NCI-H2107 treated with DMSO at 0.1 percent for 48 hours (cell line): ENCODE measurements at regions not wholly inside any gene's neighbourhood (a gene's known extent, or its start where the extent isn't known, plus 50 kb on each side); places are given as distances from the start of the nearest gene placed in this dataset.
A peak's percentile ranks its signal among the peaks of the same experiment; 100 is the strongest.
"Not testable (repeated sequence)": the region's sequence is repeated elsewhere in the genome, so short reads cannot be mapped to it uniquely, and the experiment has no call there.

ENCODE experiments used
- DNase-seq: peaks from one replicate; lab custom pipeline; 2025; ENCODE audit not compliant: unreplicated experiment; lab: John Stamatoyannopoulos, UW

- DNase-seq = no peak
Measured at GRCh38 chrX:20718592-20719380, 452.1 kb upstream of the RPS6KA3 start.

- peak; percentile 25 for DNase-seq
Measured at GRCh38 chrX:20715176-20715575, 448.5 kb upstream of the RPS6KA3 start.

GRCh38 chrX:20712811-20713210, 446.1 kb upstream of the RPS6KA3 start:
- no peak for DNase-seq

- DNase-seq = peak; percentile 40
Measured at GRCh38 chrX:20711366-20711765, 444.7 kb upstream of the RPS6KA3 start.

- no peak for DNase-seq
Measured at GRCh38 chrX:20693078-20693477, 426.4 kb upstream of the RPS6KA3 start.

- DNase-seq = no peak
Measured at GRCh38 chrX:20686256-20686655, 419.5 kb upstream of the RPS6KA3 start.

GRCh38 chrX:20685652-20686051, 418.9 kb upstream of the RPS6KA3 start:
- no peak for DNase-seq

GRCh38 chrX:20681683-20682082, 415.0 kb upstream of the RPS6KA3 start:
- no peak for DNase-seq

GRCh38 chrX:20680998-20681397, 414.3 kb upstream of the RPS6KA3 start:
- DNase-seq = peak; percentile 10

- no peak for DNase-seq
Measured at GRCh38 chrX:20672476-20672875, 405.8 kb upstream of the RPS6KA3 start.

- not testable (repeated sequence) for DNase-seq
Measured at GRCh38 chrX:20671746-20672145, 405.0 kb upstream of the RPS6KA3 start.

GRCh38 chrX:20670611-20671010, 403.9 kb upstream of the RPS6KA3 start:
- no peak for DNase-seq

- DNase-seq = no peak
Measured at GRCh38 chrX:20668550-20668949, 401.8 kb upstream of the RPS6KA3 start.

GRCh38 chrX:20666331-20666730, 399.6 kb upstream of the RPS6KA3 start:
- DNase-seq = no peak

- no peak for DNase-seq
Measured at GRCh38 chrX:20665481-20665880, 398.8 kb upstream of the RPS6KA3 start.

- DNase-seq = peak; percentile 9
Measured at GRCh38 chrX:20664774-20665173, 398.1 kb upstream of the RPS6KA3 start.

- no peak for DNase-seq
Measured at GRCh38 chrX:20664131-20664530, 397.4 kb upstream of the RPS6KA3 start.

GRCh38 chrX:20663336-20663735, 396.6 kb upstream of the RPS6KA3 start:
- DNase-seq = no peak

- DNase-seq = no peak
Measured at GRCh38 chrX:20656721-20657120, 390.0 kb upstream of the RPS6KA3 start.

- DNase-seq = no peak
Measured at GRCh38 chrX:20654596-20655106, 387.9 kb upstream of the RPS6KA3 start.

- no peak for DNase-seq
Measured at GRCh38 chrX:20653070-20653469, 386.4 kb upstream of the RPS6KA3 start.

- DNase-seq = no peak
Measured at GRCh38 chrX:20641954-20642353, 375.2 kb upstream of the RPS6KA3 start.

GRCh38 chrX:20639115-20639514, 372.4 kb upstream of the RPS6KA3 start:
- no peak for DNase-seq
